Keratinocyte (primary cell): ENCODE measurements at regions not wholly inside any gene's neighbourhood (a gene's known extent, or its start where the extent isn't known, plus 50 kb on each side); places are given as distances from the start of the nearest gene placed in this dataset.

Experiments
- DNase-seq: peaks from one replicate; pipeline ENCODE4 v3.0.0-alpha.2; 2011; ENCODE audit warnings: low read depth, missing footprints, low spot score
- FAIRE-seq: peaks from 2 replicates; lab custom pipeline; 2011; peaks lifted over from hg19 to GRCh38; lab: Jason Lieb, UNC
- H2AFZ ChIP-seq: 2 replicates; pipeline ENCODE4 v1.6.0; 2012; ENCODE audit warnings: low read length, control low read depth, inconsistent platforms; ENCODE audit not compliant: control insufficient read depth
- H3K27ac ChIP-seq: 2 replicates; pipeline ENCODE4 v1.5.1; 2011; ENCODE audit warnings: low read length; ENCODE audit not compliant: control insufficient read depth, insufficient read depth
- H3K27me3 ChIP-seq: 3 replicates; pipeline ENCODE4 v1.6.0; 2011; ENCODE audit warnings: low read length; ENCODE audit not compliant: control insufficient read depth, insufficient read depth; ENCODE audit errors: extremely low read depth
- H3K36me3 ChIP-seq, 2 experiments: 2 replicates in 1 of 2; 3 replicates in 1 of 2; pipeline ENCODE4 v1.5.1; 2011; ENCODE audit warnings: low read length in 2 of 2, mild to moderate bottlenecking in 1 of 2; ENCODE audit not compliant: control insufficient read depth in 2 of 2, insufficient read depth in 2 of 2; ENCODE audit errors: extremely low read depth in 1 of 2
- H3K4me1 ChIP-seq: 3 replicates; pipeline ENCODE4 v1.5.1; 2011; ENCODE audit warnings: low read length; ENCODE audit not compliant: control insufficient read depth, insufficient read depth; ENCODE audit errors: extremely low read depth
- H3K4me2 ChIP-seq: 3 replicates; pipeline ENCODE4 v1.6.0; 2011; ENCODE audit warnings: low read depth, low read length; ENCODE audit not compliant: control insufficient read depth, insufficient read depth; ENCODE audit errors: extremely low read depth
- H3K4me3 ChIP-seq, 3 experiments: fragments of 200-600 bp in 1 of 3; sonication (generic) in 1 of 3; 2 replicates in 2 of 3; 3 replicates in 1 of 3; pipeline ENCODE4 v1.5.1; 2011 to 2016; ENCODE audit warnings: low read length in 3 of 3, mild to moderate bottlenecking in 3 of 3, control low read depth in 2 of 3, inconsistent platforms in 1 of 3, low read depth in 1 of 3, mixed read lengths in 1 of 3, mixed run types in 1 of 3, moderate library complexity in 1 of 3; ENCODE audit not compliant: control insufficient read depth in 2 of 3, insufficient read depth in 2 of 3; ENCODE audit errors: extremely low read depth in 1 of 3
- H3K79me2 ChIP-seq: 2 replicates; pipeline ENCODE4 v1.6.0; 2012; ENCODE audit warnings: low read length; ENCODE audit not compliant: control insufficient read depth, insufficient read depth
- H3K9ac ChIP-seq: 3 replicates; pipeline ENCODE4 v1.6.0; 2011; ENCODE audit warnings: low read length; ENCODE audit not compliant: control insufficient read depth, insufficient read depth; ENCODE audit errors: extremely low read depth
- H3K9me1 ChIP-seq: 3 replicates; pipeline ENCODE4 v1.6.0; 2011; ENCODE audit warnings: low read length; ENCODE audit not compliant: control insufficient read depth, insufficient read depth; ENCODE audit errors: extremely low read depth
- H3K9me3 ChIP-seq: 2 replicates; pipeline ENCODE4 v1.5.1; 2012; ENCODE audit warnings: low read depth, low read length; ENCODE audit not compliant: control insufficient read depth
- H4K20me1 ChIP-seq: 3 replicates; pipeline ENCODE4 v1.6.0; 2011; ENCODE audit warnings: low read length; ENCODE audit not compliant: control insufficient read depth, insufficient read depth; ENCODE audit errors: extremely low read depth
- CTCF ChIP-seq, 3 experiments: IDR thresholded peaks in 1 of 3; conservative IDR thresholded peaks in 1 of 3; optimal IDR thresholded peaks in 1 of 3; 2 replicates in 2 of 3; 3 replicates in 1 of 3; pipeline versions ENCODE3 to v1.5.1; 2011; ENCODE audit warnings: low read length in 3 of 3, mild to moderate bottlenecking in 3 of 3, moderate library complexity in 2 of 3, control low read depth in 1 of 3, inconsistent platforms in 1 of 3; ENCODE audit not compliant: insufficient read depth in 2 of 3; ENCODE audit errors: extremely low read depth in 1 of 3
- EZH2 ChIP-seq: IDR thresholded peaks from one replicate; pipeline ENCODE4 v1.6.1; 2012; ENCODE audit warnings: inconsistent platforms, mild to moderate bottlenecking, low read length, moderate library complexity
- dilution Hi-C: fragments of 300-500 bp; cut with MboI; formaldehyde crosslinking; loops from one replicate; pipeline ENCODE4 v1.7.0; 2020; ENCODE audit warnings: low sequenced_read_pairs; ENCODE audit not compliant: extremely low pct_ligation_motif_present

DNA sequence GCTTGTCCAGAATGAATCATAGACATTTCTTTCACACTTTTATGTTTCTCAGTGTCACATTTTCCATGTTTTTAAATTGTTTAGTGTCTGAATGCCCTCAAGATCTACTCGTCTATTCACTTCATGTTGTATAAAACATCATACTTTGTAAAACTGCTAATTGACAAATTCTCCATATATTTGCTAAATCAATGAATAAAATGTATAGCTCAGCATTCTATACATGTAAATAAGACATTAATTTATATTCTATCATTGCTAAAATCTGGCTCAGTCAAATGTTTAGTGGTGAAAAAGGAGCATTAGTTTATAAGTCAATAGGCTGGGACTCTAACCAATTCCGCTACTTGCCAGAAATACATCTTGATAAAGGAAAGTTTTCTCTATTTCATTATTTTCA is 379.6 kb downstream of the NAF1 start:
- Histone ChIP-seq H3K9ac (no peak overlapping the region), H4K20me1 (no peaks in the 10 kb centered on the region), H3K27me3 (no peaks in the 10 kb centered on the region), H3K4me2 (no peak overlapping the region), H3K36me3 (no peaks in the 10 kb centered on the region), H3K9me3 (no peaks in the 10 kb centered on the region), H3K4me3 (no peak overlapping the region), H3K79me2 (no peaks in the 10 kb centered on the region), H3K9me1 (no peaks in the 10 kb centered on the region), H2AFZ (no peak overlapping the region), H3K4me1 (no peaks in the 10 kb centered on the region), H3K27ac (no peak overlapping the region)
- no peak for DNase-seq
- dilution Hi-C loops = no loop called here
- FAIRE-seq = no peak
- TF ChIP-seq EZH2 = no peak
- TF ChIP-seq CTCF (optimal IDR thresholded peaks at IDR 0.05 in 1 of 3, IDR thresholded peaks at IDR 0.05 in 1 of 3, conservative IDR thresholded peaks at IDR 0.05 in 1 of 3; ENCODE audit: extremely low read depth in 1 of 3, insufficient read depth in 2 of 3, low read length in 3 of 3) = no peak

- H3K27me3 ChIP-seq = no peaks in the 10 kb centered on the region
- H3K27ac ChIP-seq = no peak overlapping the region
- H3K36me3 ChIP-seq = no peaks in the 10 kb centered on the region
- H3K9ac ChIP-seq = no peak overlapping the region
- FAIRE-seq = no peak
- no peak for TF ChIP-seq CTCF (optimal IDR thresholded peaks at IDR 0.05 in 1 of 3, IDR thresholded peaks at IDR 0.05 in 1 of 3, conservative IDR thresholded peaks at IDR 0.05 in 1 of 3; ENCODE audit: extremely low read depth in 1 of 3, insufficient read depth in 2 of 3, low read length in 3 of 3)
- TF ChIP-seq EZH2 = no peak
- H3K79me2 ChIP-seq = no peaks in the 10 kb centered on the region
- no peaks in the 10 kb centered on the region for H4K20me1 ChIP-seq
- dilution Hi-C loops = no loop called here
- no peak overlapping the region for H3K4me3 ChIP-seq
- no peaks in the 10 kb centered on the region for H3K4me1 ChIP-seq
- DNase-seq = no peak
- no peak overlapping the region for H2AFZ ChIP-seq
- no peaks in the 10 kb centered on the region for H3K9me1 ChIP-seq
- no peaks in the 10 kb centered on the region for H3K9me3 ChIP-seq
- no peak overlapping the region for H3K4me2 ChIP-seq
Observed at GRCh38 chr4:162782778-162783525, 383.7 kb downstream of the NAF1 start.
